HCT116 (cell line): ENCODE measurements at regions not wholly inside any gene's neighbourhood (a gene's known extent, or its start where the extent isn't known, plus 50 kb on each side); places are given as distances from the start of the nearest gene placed in this dataset.

ENCODE experiments used
- EGR1 ChIP-seq: IDR thresholded peaks from 2 replicates; pipeline ENCODE4 v1.6.1; 2012; ENCODE audit warnings: low read depth
- EZH2 ChIP-seq: fragments of 200-600 bp; sonication (generic); IDR thresholded peaks from 2 replicates; pipeline ENCODE4 v1.6.1; 2017; ENCODE audit warnings: antibody characterized with exemption, mixed run types
- EZH2phosphoT487 ChIP-seq: fragments of 200-600 bp; IDR thresholded peaks from 2 replicates; pipeline ENCODE4 v1.6.1; 2018; ENCODE audit warnings: antibody characterized with exemption, borderline replicate concordance
- POLR2A ChIP-seq: IDR thresholded peaks from 2 replicates; pipeline ENCODE4 v1.7.0; 2011; ENCODE audit warnings: borderline replicate concordance; ENCODE audit not compliant: insufficient read depth, insufficient read length; ENCODE audit errors: extremely low read depth
- SP1 ChIP-seq: IDR thresholded peaks from 2 replicates; pipeline ENCODE4 v1.6.1; 2012; ENCODE audit warnings: low read depth
- ZNF274 ChIP-seq: fragments of 200-500 bp; sonication (Bioruptor generic); IDR thresholded peaks from 2 replicates; pipeline ENCODE4 v1.6.1; 2014; ENCODE audit warnings: mild to moderate bottlenecking, low read depth, low read length, inconsistent platforms
- TF ChIP-seq, protein P1 (sequence below), 3 experiments: fragments of 200-600 bp in 1 of 3; sonication (generic) in 1 of 3; IDR thresholded peaks in 2 of 3; conservative IDR thresholded peaks in 1 of 3; 2 replicates each; pipeline ENCODE4 v1.5.1; 2012 to 2017; ENCODE audit warnings: low read depth in 2 of 3, low read length in 2 of 3, antibody characterized with exemption in 1 of 3, borderline replicate concordance in 1 of 3, control low read depth in 1 of 3, mild to moderate bottlenecking in 1 of 3, mixed read lengths in 1 of 3, mixed run types in 1 of 3, moderate library complexity in 1 of 3; ENCODE audit not compliant: insufficient read depth in 1 of 3
- TF ChIP-seq, protein P2 (sequence below): IDR thresholded peaks from 2 replicates; pipeline ENCODE4 v1.6.1; 2012

DNA sequence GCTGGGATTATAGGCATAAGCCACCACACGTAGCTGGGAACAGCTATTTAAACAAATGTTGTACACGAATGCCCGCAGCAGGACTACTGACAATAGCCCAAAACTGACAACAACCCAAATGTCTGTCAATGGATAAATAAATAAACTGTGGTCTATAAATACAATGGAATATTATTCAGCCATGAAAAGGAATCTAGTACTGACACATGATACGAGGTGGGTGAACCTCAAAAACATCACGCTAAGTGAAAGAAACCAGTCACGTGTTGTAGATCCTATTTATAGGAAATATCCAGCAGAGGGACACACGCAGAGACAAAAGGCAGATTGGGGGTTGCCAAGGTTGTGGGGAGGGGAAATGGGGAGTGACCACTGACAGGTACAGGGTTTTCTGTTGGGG is 390.0 kb upstream of the TNRC6C start:
- TF ChIP-seq SP1 (no peak), POLR2A (no peak), EGR1 (no peak), EZH2 (no peak), ZNF274 (no peak), EZH2phosphoT487 (no peak)
- TF ChIP-seq, protein P1, sequence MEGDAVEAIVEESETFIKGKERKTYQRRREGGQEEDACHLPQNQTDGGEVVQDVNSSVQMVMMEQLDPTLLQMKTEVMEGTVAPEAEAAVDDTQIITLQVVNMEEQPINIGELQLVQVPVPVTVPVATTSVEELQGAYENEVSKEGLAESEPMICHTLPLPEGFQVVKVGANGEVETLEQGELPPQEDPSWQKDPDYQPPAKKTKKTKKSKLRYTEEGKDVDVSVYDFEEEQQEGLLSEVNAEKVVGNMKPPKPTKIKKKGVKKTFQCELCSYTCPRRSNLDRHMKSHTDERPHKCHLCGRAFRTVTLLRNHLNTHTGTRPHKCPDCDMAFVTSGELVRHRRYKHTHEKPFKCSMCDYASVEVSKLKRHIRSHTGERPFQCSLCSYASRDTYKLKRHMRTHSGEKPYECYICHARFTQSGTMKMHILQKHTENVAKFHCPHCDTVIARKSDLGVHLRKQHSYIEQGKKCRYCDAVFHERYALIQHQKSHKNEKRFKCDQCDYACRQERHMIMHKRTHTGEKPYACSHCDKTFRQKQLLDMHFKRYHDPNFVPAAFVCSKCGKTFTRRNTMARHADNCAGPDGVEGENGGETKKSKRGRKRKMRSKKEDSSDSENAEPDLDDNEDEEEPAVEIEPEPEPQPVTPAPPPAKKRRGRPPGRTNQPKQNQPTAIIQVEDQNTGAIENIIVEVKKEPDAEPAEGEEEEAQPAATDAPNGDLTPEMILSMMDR (IDR thresholded peaks at IDR 0.05 in 2 of 3, conservative IDR thresholded peaks at IDR 0.05 in 1 of 3; ENCODE audit: borderline replicate concordance in 1 of 3, insufficient read depth in 1 of 3, low read depth in 2 of 3, low read length in 2 of 3) = no peak
- TF ChIP-seq, protein P2, sequence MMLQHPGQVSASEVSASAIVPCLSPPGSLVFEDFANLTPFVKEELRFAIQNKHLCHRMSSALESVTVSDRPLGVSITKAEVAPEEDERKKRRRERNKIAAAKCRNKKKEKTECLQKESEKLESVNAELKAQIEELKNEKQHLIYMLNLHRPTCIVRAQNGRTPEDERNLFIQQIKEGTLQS = no peak
